ENCODE measurements at regions not wholly inside any gene's neighbourhood (a gene's known extent, or its start where the extent isn't known, plus 50 kb on each side); places are given as distances from the start of the nearest gene placed in this dataset.

DNA sequence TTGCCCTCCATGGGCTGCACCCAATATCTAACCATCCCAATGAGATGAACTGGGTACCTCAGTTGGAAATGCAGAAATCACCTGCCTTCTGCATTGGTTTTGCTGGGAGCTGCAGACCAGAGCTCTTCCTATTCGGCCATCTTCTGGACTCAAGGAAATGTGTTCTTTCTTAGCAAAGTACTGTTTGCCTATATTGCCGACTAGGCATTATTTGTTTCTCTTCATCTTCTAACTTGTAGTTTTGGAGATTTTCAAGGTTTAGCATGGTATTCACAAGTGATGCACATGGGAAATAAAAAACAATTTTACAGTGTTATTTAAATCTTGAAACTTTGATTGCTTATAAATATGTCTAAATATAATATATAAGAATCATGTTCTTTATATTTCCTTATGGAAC lies 377.8 kb upstream of the POU1F1 start:
- TF ChIP-seq, protein P1, sequence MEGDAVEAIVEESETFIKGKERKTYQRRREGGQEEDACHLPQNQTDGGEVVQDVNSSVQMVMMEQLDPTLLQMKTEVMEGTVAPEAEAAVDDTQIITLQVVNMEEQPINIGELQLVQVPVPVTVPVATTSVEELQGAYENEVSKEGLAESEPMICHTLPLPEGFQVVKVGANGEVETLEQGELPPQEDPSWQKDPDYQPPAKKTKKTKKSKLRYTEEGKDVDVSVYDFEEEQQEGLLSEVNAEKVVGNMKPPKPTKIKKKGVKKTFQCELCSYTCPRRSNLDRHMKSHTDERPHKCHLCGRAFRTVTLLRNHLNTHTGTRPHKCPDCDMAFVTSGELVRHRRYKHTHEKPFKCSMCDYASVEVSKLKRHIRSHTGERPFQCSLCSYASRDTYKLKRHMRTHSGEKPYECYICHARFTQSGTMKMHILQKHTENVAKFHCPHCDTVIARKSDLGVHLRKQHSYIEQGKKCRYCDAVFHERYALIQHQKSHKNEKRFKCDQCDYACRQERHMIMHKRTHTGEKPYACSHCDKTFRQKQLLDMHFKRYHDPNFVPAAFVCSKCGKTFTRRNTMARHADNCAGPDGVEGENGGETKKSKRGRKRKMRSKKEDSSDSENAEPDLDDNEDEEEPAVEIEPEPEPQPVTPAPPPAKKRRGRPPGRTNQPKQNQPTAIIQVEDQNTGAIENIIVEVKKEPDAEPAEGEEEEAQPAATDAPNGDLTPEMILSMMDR (IDR thresholded peaks at IDR 0.05; ENCODE audit: low read length): no peak
- no peak for TF ChIP-seq EZH2 (optimal IDR thresholded peaks at IDR 0.05; ENCODE audit: low read depth, low read length)
- TF ChIP-seq EZH2phosphoT487 (IDR thresholded peaks at IDR 0.05; ENCODE audit: low read length): no peak
